Medulla oblongata (tissue), 1 donor: ENCODE measurements at regions not wholly inside any gene's neighbourhood (a gene's known extent, or its start where the extent isn't known, plus 50 kb on each side); places are given as distances from the start of the nearest gene placed in this dataset.
"Not testable (repeated sequence)": the region's sequence is repeated elsewhere in the genome, so short reads cannot be mapped to it uniquely, and the experiment has no call there.

ENCODE experiments used
- DNase-seq: peaks from one replicate; pipeline ENCODE4 v3.0.0-alpha.2; 2015; ENCODE audit errors: extremely low spot score

GRCh38 chr2:122707224-122707824 is 951.9 kb downstream of the TSN start:
- DNase-seq, result no peak

- DNase-seq, result no peak
These were observed 954.6 kb downstream of the TSN start for GRCh38 chr2:122710049-122710448.

GRCh38 chr2:122713800-122714199 is 958.3 kb downstream of the TSN start:
- no peak for DNase-seq

GRCh38 chr2:122720822-122721221 is 965.4 kb downstream of the TSN start:
- DNase-seq, result not testable (repeated sequence)

GRCh38 chr2:122734766-122735424 is 979.4 kb downstream of the TSN start:
- DNase-seq, result no peak

GRCh38 chr2:122736279-122736678 is 980.8 kb downstream of the TSN start:
- no peak for DNase-seq

- DNase-seq, result no peak
These were observed 982.1 kb downstream of the TSN start for GRCh38 chr2:122737429-122738077.

GRCh38 chr2:122739732-122740593 is 984.5 kb downstream of the TSN start:
- DNase-seq, result no peak

GRCh38 chr2:122740594-122740948 is 985.1 kb downstream of the TSN start:
- no peak for DNase-seq

GRCh38 chr2:122741403-122741802 is 986.0 kb downstream of the TSN start:
- no peak for DNase-seq

GRCh38 chr2:122743021-122743675 is 987.7 kb downstream of the TSN start:
- DNase-seq, result no peak

- DNase-seq, result no peak
These were observed 990.2 kb downstream of the TSN start for GRCh38 chr2:122745603-122746002.

GRCh38 chr2:122747670-122748069 is 992.2 kb downstream of the TSN start:
- no peak for DNase-seq

GRCh38 chr2:122748552-122749011 is 993.1 kb downstream of the TSN start:
- no peak for DNase-seq

- DNase-seq, result no peak
These were observed 994.0 kb downstream of the TSN start for GRCh38 chr2:122749405-122749804.

- DNase-seq, result no peak
These were observed 994.6 kb downstream of the TSN start for GRCh38 chr2:122750095-122750494.

GRCh38 chr2:122750808-122751207 is 995.4 kb downstream of the TSN start:
- no peak for DNase-seq

- DNase-seq, result no peak
These were observed 997.9 kb downstream of the TSN start for GRCh38 chr2:122753336-122753735.

GRCh38 chr2:122754561-122754960 is 999.1 kb downstream of the TSN start:
- no peak for DNase-seq

GRCh38 chr2:122755281-122755780 is 999.9 kb downstream of the TSN start:
- no peak for DNase-seq

- DNase-seq, result no peak
These were observed 1003.5 kb downstream of the TSN start for GRCh38 chr2:122758967-122759366.

GRCh38 chr2:122764014-122764413 is 1008.6 kb downstream of the TSN start:
- DNase-seq, result no peak
